ENCODE measurements at regions not wholly inside any gene's neighbourhood (a gene's known extent, or its start where the extent isn't known, plus 50 kb on each side); places are given as distances from the start of the nearest gene placed in this dataset.
"Not testable (repeated sequence)": the region's sequence is repeated elsewhere in the genome, so short reads cannot be mapped to it uniquely, and the experiment has no call there.

DNA sequence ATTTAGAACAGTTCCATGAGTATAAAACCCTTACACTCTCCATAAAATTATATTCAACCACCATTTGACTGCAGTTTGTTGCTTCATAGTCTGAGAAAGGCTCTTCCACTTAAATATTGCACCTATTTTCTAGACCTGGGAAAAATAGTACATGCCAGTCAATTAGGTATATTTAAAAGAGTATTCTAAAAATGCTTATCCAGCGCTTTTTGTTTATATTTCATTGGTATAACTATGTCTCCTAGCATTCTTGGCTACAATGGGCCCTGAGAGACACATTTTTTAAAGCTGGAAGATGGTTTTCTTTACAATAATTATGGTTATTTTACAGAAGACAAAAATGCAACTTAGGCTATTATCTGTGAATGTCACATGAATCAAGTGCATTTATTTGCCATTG is 439.4 kb downstream of the KCNJ18 start:
- no peak for DNase-seq

DNA sequence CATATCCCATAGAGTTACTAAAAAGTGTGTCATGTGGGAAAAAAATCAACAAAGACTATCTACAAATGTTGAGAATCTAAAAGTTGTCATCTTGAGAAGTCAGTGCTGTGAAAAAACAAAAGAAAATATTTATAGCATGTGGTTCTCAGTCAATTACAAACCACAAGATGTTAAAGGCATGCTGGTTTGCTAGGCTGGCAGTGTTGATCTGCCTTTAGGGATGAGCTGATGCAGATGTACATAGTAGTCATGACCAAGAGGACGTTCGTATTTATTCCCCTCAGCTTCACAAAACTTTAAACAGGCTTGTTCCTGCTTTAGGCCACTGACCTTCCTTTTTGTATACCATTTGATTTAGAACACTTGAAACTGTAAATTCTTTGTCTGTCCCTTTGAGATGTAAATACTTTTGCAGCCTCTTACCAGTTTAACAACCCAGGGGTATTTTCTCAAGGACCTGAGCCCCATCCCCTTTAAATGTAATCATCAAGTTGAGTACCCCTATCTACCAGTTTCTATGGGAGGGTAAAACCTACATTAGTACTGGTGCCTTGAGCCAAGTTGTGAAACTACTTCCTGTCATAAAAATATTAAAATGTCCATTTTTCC is 446.6 kb downstream of the KCNJ18 start:
- no peak for DNase-seq

DNA sequence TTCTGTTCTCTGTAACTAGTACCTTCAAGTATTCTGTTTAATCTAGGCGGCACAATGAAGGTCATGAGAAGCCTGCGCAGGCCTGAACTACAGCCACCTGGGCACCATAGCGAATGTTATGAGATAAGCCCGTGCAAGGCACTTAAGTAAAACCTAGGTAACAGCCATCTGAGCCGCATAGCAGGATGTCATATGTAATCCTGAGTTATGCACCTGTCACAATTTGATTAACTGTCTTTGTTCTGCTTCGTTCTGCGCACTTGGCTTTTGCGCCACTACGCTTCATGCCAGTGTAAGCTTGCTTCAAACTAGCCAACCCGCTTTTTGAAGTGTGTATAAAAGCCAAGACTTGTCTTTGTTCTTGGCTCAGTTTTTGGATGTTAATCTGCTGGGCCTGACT is 449.8 kb downstream of the KCNJ18 start:
- no peak for DNase-seq

DNA sequence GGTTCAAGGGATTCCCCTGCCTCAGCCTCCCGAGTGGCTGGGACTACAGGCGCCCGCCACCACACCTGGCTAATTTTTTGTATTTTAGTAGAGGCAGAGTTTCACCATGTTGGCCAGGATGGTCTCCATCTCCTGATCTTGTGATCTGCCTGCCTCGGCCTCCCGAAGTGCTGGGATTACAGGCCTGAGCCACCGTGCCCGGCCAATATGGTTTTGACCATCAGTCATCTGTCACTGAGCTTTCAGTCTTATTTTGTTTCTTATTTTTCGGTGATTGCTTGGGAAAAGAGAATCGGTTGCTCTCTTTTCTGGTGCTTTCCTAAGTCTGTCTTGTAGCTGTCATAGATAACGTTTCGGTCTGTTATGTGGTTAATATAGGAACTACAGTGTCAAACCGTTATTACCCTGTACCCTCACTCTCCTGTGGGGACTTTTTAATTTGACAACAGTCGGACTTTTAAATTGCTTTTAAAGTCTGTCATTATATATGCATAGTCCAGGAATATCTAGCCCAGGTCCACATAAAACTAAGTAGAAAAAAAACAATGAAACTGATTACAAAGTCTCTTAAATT is 453.4 kb downstream of the KCNJ18 start:
- no peak for DNase-seq

DNA sequence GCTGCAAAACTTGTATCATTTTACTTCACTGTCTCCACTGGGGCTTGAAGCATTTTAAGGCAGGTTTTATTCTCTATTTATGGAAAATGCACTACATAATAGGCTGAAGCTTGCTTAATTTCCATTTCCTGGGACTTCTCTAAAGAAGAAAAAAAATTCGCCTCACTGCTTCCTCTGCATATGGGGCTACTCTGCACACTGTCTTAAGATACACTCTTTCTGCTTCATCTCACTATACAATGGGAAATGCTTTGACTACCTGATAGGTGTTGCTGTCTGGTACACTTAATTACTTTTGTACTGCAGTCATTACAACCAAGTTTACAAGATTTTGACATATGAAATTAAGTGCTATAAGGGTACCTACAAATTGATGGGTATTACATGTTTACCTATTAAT is 466.0 kb downstream of the KCNJ18 start:
- DNase-seq = no peak

DNA sequence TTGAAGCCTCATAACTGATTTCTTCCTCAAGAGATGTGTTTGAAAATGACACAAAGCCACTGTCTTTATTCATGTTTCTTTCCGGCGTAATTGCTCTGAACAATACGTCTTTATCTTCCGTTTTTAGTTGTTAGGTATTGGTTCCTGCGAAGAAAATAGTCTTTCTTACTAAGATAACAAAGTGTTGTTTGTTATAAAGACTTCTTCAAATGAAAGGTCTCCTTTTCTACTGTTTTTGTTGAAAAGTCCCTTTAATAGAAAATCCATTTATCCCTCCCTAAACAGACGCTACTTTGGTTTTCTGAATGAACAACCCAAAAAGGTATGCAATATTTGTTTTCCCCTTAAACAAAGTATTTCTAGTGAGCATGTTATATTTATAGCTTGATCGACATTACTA is 469.1 kb downstream of the KCNJ18 start:
- DNase-seq = no peak

DNA sequence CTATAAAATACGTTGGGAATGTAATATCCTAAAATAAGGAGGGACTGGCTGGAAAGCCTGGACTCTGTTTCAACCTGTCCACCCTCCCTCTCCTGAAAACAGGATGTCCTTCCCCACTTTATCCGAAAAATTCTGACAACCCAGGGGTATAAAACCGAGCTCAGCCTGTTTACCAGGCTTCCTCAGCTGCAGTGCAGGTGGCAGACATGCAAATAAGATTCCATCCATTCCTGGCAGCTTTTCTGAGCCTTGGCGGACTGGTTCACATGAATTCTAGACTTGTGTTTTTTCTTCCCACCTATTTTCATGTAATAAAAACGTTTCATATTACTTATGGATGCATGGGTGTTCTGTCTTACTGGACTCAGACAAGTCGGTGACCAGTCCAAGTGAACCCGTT is 479.3 kb downstream of the KCNJ18 start:
- no peak for DNase-seq

DNA sequence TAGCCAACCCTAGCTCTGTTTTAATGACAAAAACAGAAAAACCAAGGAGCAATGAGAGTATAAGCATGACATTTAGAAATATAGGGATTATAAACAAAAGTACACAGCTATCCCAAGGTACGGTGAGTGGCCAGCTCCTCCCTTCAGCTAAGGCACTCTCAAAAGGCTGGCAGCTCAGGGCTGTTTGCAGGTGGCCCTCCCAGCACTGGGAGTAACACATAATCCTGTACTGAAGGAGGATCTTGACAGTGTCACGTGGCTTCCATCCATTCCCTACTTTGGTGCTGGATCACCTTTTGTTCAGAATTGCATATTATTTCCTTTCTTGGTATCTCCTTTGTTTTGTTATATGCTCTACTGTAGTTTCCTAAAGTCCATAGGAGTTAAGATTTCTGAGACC is 500.8 kb downstream of the KCNJ18 start:
- DNase-seq = no peak

DNA sequence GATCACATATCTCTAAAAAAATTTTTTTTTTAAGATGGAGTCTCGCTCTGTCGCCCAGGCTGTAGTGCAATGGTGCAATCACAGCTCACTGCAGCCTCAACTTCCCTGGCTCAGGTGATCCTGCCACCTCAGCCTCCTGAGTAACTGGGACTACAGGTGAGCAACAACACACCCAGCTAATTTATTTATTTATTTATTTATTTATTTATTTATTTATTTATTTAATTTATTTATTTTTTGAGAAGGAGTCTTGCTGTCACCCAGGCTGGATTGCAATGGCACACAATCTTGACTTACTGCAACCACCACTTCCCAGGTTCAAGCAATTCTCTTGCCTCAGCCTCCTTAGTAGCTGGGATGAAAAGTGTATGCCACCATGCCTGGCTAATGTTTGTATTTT is 507.9 kb downstream of the KCNJ18 start:
- DNase-seq = not testable (repeated sequence)

DNA sequence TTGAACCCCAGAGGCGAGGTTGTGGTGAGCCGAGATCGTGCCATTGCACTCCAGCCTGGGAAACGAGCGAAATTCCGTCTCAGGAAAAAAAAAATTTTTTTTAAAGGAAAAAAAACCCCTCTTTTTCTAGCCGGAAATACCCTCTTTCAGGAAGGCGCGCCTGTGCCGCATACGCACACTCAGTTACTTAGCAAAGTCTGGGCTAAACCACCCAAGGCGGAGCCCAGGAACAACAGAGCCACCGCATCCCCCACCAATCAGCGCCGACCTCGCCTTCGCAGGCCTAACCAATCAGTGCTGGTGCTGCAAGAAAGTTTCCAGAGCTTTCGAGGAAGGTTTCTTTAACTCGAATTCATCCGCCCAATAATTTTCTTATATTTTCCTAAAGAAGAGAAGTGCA is 510.4 kb downstream of the KCNJ18 start:
- DNase-seq = no peak

DNA sequence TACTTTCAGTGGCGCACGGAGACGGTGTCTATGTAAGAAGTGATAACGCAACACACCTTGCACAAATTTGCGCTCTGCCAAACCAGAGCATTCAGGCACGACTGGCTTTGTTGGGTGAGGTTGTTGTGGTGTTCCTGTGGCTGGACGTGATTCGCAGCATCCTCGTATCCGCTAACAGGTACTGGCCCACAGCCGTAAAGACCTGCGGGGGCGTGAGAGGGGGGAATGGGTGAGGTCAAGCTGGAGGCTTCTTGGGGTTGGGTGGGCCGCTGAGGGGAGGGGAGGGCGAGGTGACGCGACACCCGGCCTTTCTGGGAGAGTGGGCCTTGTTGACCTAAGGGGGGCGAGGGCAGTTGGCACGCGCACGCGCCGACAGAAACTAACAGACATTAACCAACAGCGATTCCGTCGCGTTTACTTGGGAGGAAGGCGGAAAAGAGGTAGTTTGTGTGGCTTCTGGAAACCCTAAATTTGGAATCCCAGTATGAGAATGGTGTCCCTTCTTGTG is 510.9 kb downstream of the KCNJ18 start:
- no peak for DNase-seq

DNA sequence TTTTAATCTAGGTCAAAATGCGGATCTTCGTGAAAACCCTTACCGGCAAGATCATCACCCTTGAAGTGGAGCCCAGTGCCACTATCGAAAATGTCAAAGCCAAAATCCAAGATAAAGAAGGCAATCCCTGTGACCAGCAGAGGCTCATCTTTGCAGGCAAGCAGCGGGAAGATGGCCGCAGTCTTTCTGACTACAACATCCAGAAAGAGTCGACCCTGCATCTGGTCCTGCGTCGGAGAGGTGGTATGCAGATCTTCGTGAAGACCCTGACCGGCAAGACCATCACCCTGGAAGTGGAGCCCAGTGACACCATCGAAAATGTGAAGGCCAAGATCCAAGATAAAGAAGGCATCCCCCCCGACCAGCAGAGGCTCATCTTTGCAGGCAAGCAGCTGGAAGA is 511.8 kb downstream of the KCNJ18 start:
- not testable (repeated sequence) for DNase-seq

DNA sequence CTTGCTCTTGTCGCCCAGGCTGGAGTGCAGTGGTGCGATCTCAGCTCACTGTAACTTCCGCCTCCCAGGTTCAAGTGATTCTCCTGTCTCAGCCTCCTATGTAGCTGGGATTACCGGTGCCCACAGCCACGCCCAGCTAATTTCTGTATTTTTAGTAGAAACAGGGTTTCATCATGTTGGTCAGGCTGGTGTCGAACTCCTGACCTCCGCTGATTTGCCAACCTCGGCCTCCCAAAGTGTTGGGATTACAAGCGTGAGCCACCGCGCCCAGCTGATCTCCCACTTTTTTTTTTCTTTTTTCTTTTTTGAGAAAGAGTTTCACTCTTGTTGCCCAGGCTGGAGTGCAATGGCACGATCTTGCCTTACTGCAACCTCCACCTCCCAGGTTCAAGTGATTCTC is 517.9 kb downstream of the KCNJ18 start:
- not testable (repeated sequence) for DNase-seq

DNA sequence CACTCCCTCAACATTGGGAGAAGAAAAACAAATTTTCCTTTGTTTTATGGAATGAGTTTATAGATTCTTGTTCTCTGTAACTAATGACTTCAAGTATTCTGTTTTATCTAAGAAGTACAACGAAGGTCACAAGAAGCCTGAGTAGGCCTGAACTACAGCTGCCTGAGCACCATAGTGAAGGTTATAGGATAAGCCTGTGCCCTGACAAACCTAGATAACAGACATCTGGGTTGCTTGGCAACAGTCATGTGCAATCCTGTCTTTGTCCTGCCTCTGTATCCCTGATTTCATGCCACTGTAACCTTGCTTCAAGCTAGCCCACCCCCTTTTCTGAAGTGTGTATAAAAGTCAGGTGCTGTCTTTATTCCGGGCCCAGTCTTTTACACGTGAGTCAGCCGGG is 520.8 kb downstream of the KCNJ18 start:
- DNase-seq = not testable (repeated sequence)

DNA sequence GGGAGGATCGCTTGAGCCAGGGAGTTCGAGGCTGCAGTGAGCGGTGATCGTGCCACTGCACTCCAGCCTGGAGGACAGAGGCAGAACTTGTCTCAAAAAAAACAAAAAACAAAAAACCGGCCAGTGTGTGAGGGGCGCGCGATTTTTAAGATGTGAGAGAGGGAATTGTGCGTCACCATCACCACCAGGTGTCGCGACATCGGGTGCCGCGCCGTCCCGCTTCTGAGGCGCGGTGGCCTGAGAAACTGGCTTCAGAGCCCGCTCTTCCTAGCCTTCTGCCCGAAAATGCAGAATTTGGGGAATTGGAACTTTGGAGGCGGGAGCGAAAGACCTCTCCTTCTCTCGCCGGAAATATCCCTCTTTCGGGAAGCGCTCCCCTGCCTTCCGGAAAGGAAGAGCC is 524.8 kb downstream of the KCNJ18 start:
- no peak for DNase-seq

DNA sequence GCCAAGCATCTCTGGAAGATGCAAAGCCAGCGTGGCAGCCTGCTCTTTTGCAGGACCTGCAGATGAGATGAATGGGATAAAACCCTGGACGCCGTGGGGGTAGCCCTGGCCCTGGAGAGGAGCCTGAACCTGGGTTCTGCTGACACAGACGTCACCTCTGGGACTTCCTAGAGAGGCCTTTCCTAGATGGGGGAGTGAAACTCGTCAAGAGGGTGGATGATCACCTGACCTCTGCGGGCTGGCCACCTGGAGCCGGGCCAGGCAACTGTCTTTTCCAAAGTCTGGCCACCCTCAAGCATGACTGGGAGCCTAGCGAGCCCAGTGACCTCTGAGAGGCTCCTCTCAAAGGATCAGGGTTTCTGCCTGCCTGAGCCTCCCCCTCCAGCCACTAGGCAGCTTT is 529.0 kb downstream of the KCNJ18 start:
- no peak for DNase-seq

DNA sequence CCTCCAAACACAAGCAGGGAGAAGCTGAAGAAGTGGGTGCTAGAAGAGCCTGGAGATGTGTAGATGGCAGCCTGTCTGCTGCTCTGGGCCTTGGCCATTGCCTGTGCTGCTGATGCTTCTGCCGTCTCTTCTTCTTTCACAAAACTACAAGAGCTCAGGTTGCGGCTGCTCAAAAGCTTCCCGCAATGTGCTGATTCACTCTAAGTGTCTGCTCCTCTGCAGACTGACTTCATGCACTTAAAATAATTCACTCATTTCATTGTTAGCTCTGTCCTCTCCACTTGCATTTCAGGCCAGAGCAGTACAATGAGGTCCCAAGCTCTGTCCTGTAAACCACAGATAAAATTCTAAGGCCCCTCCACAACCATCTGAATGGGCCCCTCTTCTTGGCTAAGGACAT is 534.2 kb downstream of the KCNJ18 start:
- DNase-seq = peak in 1 of 58 donors; percentile 14

DNA sequence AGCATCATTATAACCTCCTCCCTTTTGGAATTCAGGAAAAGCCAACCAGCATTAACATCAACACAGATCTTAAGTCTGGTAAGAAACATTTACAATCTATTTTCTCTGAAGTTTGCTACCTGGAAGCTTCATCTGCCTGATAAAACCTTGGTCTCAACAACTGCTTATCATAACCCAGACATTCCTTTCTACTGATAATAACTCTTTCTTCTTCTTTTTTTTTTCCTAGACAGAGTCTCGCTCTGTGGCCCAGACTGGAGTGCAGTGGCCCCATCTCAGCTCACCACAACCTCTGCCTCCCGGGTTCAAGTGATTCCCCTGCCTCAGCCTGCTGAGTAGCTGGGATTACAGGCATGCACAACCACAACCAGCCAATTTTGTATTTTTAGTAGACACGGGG is 534.6 kb downstream of the KCNJ18 start:
- DNase-seq = not testable (repeated sequence)

DNA sequence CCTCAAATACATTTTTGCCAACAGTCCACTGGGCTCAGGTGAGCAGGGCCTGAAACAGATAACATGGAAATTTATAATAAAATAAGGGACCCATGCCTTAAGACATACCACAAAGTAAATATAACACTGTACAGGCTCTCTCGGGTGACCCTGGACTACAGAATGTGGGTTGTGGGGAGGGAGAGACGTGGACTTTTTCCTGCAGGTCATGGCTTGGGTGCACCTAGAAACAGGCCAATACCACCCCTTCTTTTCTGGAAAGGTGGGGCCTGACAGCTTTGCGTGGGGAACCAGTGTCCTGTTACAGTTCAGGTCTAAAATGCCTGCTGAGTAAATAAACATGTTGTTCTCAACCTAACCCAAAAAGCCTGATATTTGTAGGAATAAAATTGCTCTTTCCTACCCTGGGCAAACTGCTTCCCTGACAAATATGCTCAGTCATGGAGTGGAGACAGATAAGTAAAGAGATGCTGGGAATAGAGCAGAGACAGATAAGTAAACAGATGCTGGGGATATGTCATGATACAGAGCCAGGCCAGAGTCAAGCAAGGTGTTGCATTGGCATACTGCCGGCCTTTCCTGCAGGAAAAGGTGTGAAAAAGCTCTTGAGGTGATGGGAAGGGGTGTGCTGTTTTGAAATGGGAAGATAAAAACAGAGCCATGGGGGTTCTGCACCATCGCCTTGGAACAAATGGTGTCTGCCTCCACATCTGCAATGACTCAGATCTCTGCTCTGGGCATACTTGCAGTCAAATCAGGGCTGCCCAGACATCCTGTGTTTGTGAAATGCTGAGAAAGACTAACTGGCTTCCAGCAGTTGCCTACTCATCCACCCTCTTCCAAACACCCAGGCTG is 535.6 kb downstream of the KCNJ18 start:
- DNase-seq = peak in 5 of 58 donors; percentile 7 to 49 (median 14)

DNA sequence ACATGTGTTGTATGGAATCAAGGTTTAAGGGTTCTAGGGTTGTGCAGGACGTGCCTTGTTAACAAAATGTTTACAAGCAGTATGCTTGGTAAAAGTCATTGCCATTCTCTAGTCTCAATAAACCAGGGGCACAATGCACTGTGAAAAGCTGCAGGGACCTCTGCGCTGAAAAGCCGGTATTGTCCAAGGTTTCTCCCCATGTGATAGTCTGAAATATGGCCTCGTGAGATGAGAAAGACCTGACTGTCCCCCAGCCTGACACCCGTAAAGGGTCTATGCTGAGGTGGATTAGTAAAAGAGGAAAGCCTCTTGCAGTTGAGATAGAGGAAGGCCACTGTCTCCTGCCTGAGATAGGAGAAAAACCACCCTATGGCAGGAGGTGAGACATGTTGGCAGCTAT is 537.5 kb downstream of the KCNJ18 start:
- DNase-seq = not testable (repeated sequence)

DNA sequence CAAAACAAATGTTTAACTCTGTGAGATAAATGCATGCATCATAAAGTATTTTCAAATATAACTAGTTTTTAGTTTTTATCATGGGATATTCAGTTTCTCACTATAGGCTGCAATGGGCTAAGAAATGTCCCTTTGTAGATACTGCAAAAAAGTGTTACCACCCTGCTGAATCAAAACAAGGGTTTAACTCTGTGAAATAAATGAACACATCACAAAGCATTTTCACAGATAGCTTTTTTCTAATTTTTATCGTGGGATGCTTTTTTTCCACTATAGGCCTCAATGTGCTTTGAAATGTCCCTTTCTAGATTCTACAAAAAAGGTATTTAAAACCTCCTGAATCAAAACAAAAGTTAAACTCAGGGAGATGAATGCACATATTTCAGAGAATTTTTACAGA is 541.1 kb downstream of the KCNJ18 start:
- no peak for DNase-seq

DNA sequence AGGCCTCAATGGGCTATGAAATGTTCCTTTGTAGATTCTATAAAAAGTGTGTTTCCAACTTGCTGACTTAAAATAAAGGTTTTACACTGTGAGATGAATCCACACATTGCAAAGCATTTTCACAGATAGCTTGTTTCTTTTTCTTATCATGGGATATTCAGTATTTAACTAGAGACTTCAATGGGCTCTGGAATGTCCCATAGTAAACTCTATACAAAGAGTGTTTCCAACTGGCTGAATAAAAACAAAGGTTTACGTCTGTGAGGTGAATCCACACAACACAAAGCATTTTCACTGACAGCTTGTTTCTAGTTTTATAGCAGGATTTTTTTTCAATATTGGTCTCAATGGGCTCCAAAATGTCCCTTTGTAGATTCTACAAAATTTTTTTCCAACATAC is 550.1 kb downstream of the KCNJ18 start:
- DNase-seq = no peak

DNA sequence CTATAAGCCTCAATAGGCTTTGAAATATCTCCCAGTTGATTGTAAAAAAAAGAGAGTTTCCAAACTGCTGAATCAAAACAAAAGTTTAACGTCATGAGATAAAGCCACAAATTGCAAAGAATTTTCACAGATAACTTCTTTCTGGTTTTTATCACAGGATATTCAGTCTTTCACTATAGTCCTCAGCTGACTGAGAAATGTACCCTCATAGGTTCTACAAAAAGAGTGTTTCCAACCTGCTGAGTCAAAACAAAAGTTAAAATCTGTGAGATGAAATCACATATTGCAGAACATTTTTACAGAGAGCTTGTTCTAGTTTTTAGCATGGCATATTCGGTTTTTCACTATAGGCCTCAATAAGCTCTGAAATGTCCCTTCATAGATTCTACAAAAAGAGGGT is 559.2 kb downstream of the KCNJ18 start:
- no peak for DNase-seq

All from anterior cingulate cortex (tissue), 58 donors.